Thyroid gland (tissue), 4 donors: ENCODE measurements at regions not wholly inside any gene's neighbourhood (a gene's known extent, or its start where the extent isn't known, plus 50 kb on each side); places are given as distances from the start of the nearest gene placed in this dataset.

Experiments used
- POLR2A ChIP-seq, 2 donors: fragments of 450-650 bp; IDR thresholded peaks; one replicate each; pipeline ENCODE4 v1.6.1; 2017; ENCODE audit warnings: antibody characterized with exemption in 2 of 2, mild to moderate bottlenecking in 2 of 2, moderate library complexity in 1 of 2
- TF ChIP-seq, protein P1 (sequence below), 6 experiments: fragments of 200-600 bp in 3 of 6; fragments of 450-650 bp in 3 of 6; sonication (generic) in 3 of 6; IDR thresholded peaks; one replicate each; pipeline ENCODE4 v1.5.1; 2016 to 2019; ENCODE audit warnings: antibody characterized with exemption in 6 of 6, mild to moderate bottlenecking in 2 of 6, inconsistent platforms in 1 of 6, moderate library complexity in 1 of 6

DNA sequence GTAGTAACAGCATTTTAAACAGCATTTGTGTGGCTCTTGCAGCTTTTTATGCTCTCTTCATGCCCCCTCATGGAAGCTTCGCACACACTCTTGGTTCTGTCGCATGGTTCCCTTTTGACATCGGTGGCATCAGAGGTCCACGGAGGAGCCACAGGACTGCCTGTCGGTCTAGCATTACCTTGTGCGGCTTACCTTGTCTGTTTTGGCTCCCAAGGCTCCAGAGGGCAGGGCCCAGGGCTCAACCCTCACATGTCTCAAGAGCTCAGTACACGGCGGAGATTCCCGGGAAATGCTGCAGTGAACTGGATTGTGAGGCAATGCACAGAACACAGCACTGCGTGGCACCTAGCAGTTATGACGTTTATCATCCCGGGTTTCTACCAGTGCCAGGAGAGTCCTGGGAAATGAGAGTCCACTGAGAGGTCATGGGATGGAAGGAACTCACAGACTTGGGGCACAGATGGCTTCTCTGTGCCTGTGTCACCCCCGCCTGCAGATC lies 1015.8 kb downstream of the TBC1D22A start:
- TF ChIP-seq, protein P1, sequence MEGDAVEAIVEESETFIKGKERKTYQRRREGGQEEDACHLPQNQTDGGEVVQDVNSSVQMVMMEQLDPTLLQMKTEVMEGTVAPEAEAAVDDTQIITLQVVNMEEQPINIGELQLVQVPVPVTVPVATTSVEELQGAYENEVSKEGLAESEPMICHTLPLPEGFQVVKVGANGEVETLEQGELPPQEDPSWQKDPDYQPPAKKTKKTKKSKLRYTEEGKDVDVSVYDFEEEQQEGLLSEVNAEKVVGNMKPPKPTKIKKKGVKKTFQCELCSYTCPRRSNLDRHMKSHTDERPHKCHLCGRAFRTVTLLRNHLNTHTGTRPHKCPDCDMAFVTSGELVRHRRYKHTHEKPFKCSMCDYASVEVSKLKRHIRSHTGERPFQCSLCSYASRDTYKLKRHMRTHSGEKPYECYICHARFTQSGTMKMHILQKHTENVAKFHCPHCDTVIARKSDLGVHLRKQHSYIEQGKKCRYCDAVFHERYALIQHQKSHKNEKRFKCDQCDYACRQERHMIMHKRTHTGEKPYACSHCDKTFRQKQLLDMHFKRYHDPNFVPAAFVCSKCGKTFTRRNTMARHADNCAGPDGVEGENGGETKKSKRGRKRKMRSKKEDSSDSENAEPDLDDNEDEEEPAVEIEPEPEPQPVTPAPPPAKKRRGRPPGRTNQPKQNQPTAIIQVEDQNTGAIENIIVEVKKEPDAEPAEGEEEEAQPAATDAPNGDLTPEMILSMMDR (IDR thresholded peaks at IDR 0.05), result no peak
- TF ChIP-seq POLR2A (IDR thresholded peaks at IDR 0.05), result no peak
